IMR-90 (cell line): ENCODE measurements at regions not wholly inside any gene's neighbourhood (a gene's known extent, or its start where the extent isn't known, plus 50 kb on each side); places are given as distances from the start of the nearest gene placed in this dataset.

Experiments
- ATAC-seq: fragments of 200-7000 bp; cut with Tn5 transposase; 2 replicates; pipeline ENCODE4 v1.9.1; 2020; ENCODE audit warnings: low read depth, mild to moderate bottlenecking, moderate library complexity
- BruUV-seq: library from RNA; stranded (reverse); fragments of 400-500 nt; replicated peaks from 2 replicates; lab custom pipeline; 2021; lab: Mats Ljungman, UMichigan
- CTCF ChIA-PET: fragments of 300-600 bp; formaldehyde crosslinking; extraction: SDS; loops from one replicate; lab custom pipeline; 2021; ENCODE audit warnings: antibody characterized with exemption; lab: Yijun Ruan, JAX
- POLR2A ChIA-PET: fragments of 300-600 bp; sonication (Branson Sonifier 250); formaldehyde crosslinking; loops from one replicate; lab custom pipeline; 2022; ENCODE audit warnings: antibody characterized with exemption; ENCODE audit not compliant: unreplicated experiment; lab: Charles Lee
- DNase-seq: peaks from one replicate; pipeline ENCODE4 v3.0.0; 2013
- H2AFZ ChIP-seq: replicated peaks from 2 replicates; pipeline ENCODE3; 2013; ENCODE audit warnings: low read length, mild to moderate bottlenecking; ENCODE audit not compliant: poor library complexity
- H2AK5ac ChIP-seq: 2 replicates; pipeline ENCODE4 v1.6.1; 2013; ENCODE audit warnings: low read depth, low read length, inconsistent platforms
- H2AK9ac ChIP-seq: replicated peaks from 2 replicates; pipeline ENCODE3; 2013; ENCODE audit warnings: mild to moderate bottlenecking, low read depth, low read length, moderate library complexity; ENCODE audit not compliant: poor library complexity
- H2BK120ac ChIP-seq: 2 replicates; pipeline ENCODE4 v1.6.1; 2013; ENCODE audit warnings: low read depth, low read length, inconsistent platforms
- H2BK15ac ChIP-seq: 3 replicates; pipeline ENCODE4 v1.6.1; 2013; ENCODE audit warnings: low read depth, low read length, inconsistent platforms
- H2BK20ac ChIP-seq: 2 replicates; pipeline ENCODE4 v1.6.1; 2013; ENCODE audit warnings: low read depth, mild to moderate bottlenecking, inconsistent platforms, low read length, moderate library complexity
- H2BK5ac ChIP-seq: 2 replicates; pipeline ENCODE4 v1.6.1; 2013; ENCODE audit warnings: mild to moderate bottlenecking, low read depth, low read length, inconsistent platforms; ENCODE audit not compliant: poor library complexity, severe bottlenecking
- H3K14ac ChIP-seq: replicated peaks from 2 replicates; pipeline ENCODE4 v1.6.1; 2013; ENCODE audit warnings: low read depth, low read length, inconsistent platforms
- H3K18ac ChIP-seq: 2 replicates; pipeline ENCODE4 v1.6.1; 2013; ENCODE audit warnings: low read depth, low read length, control low read depth
- H3K23ac ChIP-seq: 2 replicates; pipeline ENCODE4 v1.6.1; 2013; ENCODE audit warnings: low read depth, low read length, inconsistent platforms
- H3K27ac ChIP-seq: 2 replicates; pipeline ENCODE4 v1.5.1; 2013; ENCODE audit warnings: mild to moderate bottlenecking, control low read depth, low read length; ENCODE audit not compliant: insufficient read depth
- H3K27me3 ChIP-seq: 2 replicates; pipeline ENCODE4 v1.6.1; 2013; ENCODE audit warnings: low read length; ENCODE audit not compliant: control insufficient read depth, insufficient read depth
- H3K36me3 ChIP-seq: 2 replicates; pipeline ENCODE4 v1.6.1; 2013; ENCODE audit warnings: low read length, mixed read lengths; ENCODE audit not compliant: control insufficient read depth, insufficient read depth
- H3K4ac ChIP-seq: 2 replicates; pipeline ENCODE4 v1.6.1; 2013; ENCODE audit warnings: low read depth, low read length, inconsistent platforms
- H3K4me1 ChIP-seq: 2 replicates; pipeline ENCODE4 v1.6.1; 2013; ENCODE audit warnings: low read length, mixed read lengths; ENCODE audit not compliant: control insufficient read depth, insufficient read depth
- H3K4me2 ChIP-seq: 2 replicates; pipeline ENCODE4 v1.6.1; 2013; ENCODE audit warnings: low read depth, mild to moderate bottlenecking, control low read depth, low read length, moderate library complexity
- H3K4me3 ChIP-seq: 2 replicates; pipeline ENCODE4 v1.5.1; 2013; ENCODE audit warnings: low read depth, mild to moderate bottlenecking, control low read depth, low read length, moderate library complexity; ENCODE audit not compliant: insufficient read depth
- H3K56ac ChIP-seq: 2 replicates; pipeline ENCODE4 v1.6.1; 2013; ENCODE audit warnings: low read length, inconsistent platforms; ENCODE audit not compliant: insufficient read depth; ENCODE audit errors: extremely low read depth
- H3K79me1 ChIP-seq, 2 experiments: 2 replicates each; pipeline ENCODE4 v1.6.1; 2013; ENCODE audit warnings: low read length in 2 of 2, inconsistent platforms in 1 of 2, low read depth in 1 of 2
- H3K9ac ChIP-seq: 2 replicates; pipeline ENCODE4 v1.6.1; 2013; ENCODE audit warnings: low read depth, low read length, control low read depth
- H3K9me1 ChIP-seq: 2 replicates; pipeline ENCODE4 v1.6.1; 2013; ENCODE audit warnings: low read length, inconsistent platforms; ENCODE audit not compliant: insufficient read depth
- H3K9me3 ChIP-seq: 2 replicates; pipeline ENCODE4 v1.6.1; 2013; ENCODE audit warnings: low read length; ENCODE audit not compliant: control insufficient read depth, insufficient read depth
- H4K20me1 ChIP-seq: 2 replicates; pipeline ENCODE4 v1.6.1; 2013; ENCODE audit warnings: low read length, inconsistent platforms; ENCODE audit not compliant: insufficient read depth
- H4K5ac ChIP-seq: 2 replicates; pipeline ENCODE4 v1.6.1; 2013; ENCODE audit warnings: mild to moderate bottlenecking, low read depth, low read length, control low read depth
- H4K8ac ChIP-seq, 2 experiments: 2 replicates each; pipeline ENCODE4 v1.6.1; 2013; ENCODE audit warnings: low read depth in 2 of 2, low read length in 2 of 2, control low read depth in 1 of 2, inconsistent platforms in 1 of 2
- H4K91ac ChIP-seq: 2 replicates; pipeline ENCODE4 v1.6.1; 2013; ENCODE audit warnings: low read depth, low read length, inconsistent platforms; ENCODE audit not compliant: insufficient read depth
- BHLHE40 ChIP-seq: fragments of 150-350 bp; IDR thresholded peaks from 2 replicates; pipeline ENCODE4 v1.6.1; 2016; ENCODE audit warnings: mild to moderate bottlenecking, low read depth, low read length
- CEBPB ChIP-seq: IDR thresholded peaks from 2 replicates; pipeline ENCODE4 v1.6.1; 2012; ENCODE audit warnings: low read depth, low read length, improper control_type of control experiment
- CHD1 ChIP-seq: IDR thresholded peaks from 2 replicates; pipeline ENCODE4 v1.6.1; 2012; ENCODE audit warnings: low read depth, low read length, improper control_type of control experiment
- CTCF ChIP-seq: conservative IDR thresholded peaks from 2 replicates; pipeline ENCODE4 v1.5.1; 2012; ENCODE audit warnings: mild to moderate bottlenecking, low read depth, low read length, improper control_type of control experiment
- FOS ChIP-seq: fragments of 150-350 bp; IDR thresholded peaks from 2 replicates; pipeline ENCODE4 v1.6.1; 2016; ENCODE audit warnings: low read depth, low read length
- MAFK ChIP-seq: IDR thresholded peaks from 2 replicates; pipeline ENCODE4 v1.6.1; 2012; ENCODE audit warnings: low read depth, low read length, improper control_type of control experiment
- MAZ ChIP-seq: IDR thresholded peaks from 2 replicates; pipeline ENCODE4 v1.6.1; 2012; ENCODE audit warnings: low read depth, mild to moderate bottlenecking, low read length, improper control_type of control experiment, moderate library complexity, borderline replicate concordance
- MXI1 ChIP-seq: IDR thresholded peaks from 2 replicates; pipeline ENCODE4 v1.6.1; 2012; ENCODE audit warnings: low read depth, mild to moderate bottlenecking, low read length, moderate library complexity, borderline replicate concordance
- NFE2L2 ChIP-seq: fragments of 150-350 bp; IDR thresholded peaks from 2 replicates; pipeline ENCODE4 v1.6.1; 2016; ENCODE audit warnings: low read depth, mild to moderate bottlenecking, low read length
- POLR2A ChIP-seq: IDR thresholded peaks from 2 replicates; pipeline ENCODE4 v1.6.1; 2012; ENCODE audit warnings: mild to moderate bottlenecking, low read depth, low read length
- RAD21 ChIP-seq: IDR thresholded peaks from 2 replicates; pipeline ENCODE4 v1.6.1; 2012; ENCODE audit warnings: low read length, improper control_type of control experiment
- RCOR1 ChIP-seq: IDR thresholded peaks from 2 replicates; pipeline ENCODE4 v1.6.1; 2012; ENCODE audit warnings: mild to moderate bottlenecking, low read length, improper control_type of control experiment; ENCODE audit not compliant: insufficient replicate concordance
- RFX5 ChIP-seq: IDR thresholded peaks from 2 replicates; pipeline ENCODE4 v1.8.0; 2012; ENCODE audit warnings: low read depth, mild to moderate bottlenecking, low read length, moderate library complexity
- SMC3 ChIP-seq: fragments of 150-350 bp; IDR thresholded peaks from 2 replicates; pipeline ENCODE4 v1.6.1; 2016; ENCODE audit warnings: low read depth, mild to moderate bottlenecking, antibody characterized with exemption, low read length, moderate library complexity
- USF2 ChIP-seq: fragments of 150-350 bp; IDR thresholded peaks from 2 replicates; pipeline ENCODE4 v1.6.1; 2017; ENCODE audit warnings: mild to moderate bottlenecking, antibody characterized with exemption, low read length, low read depth
- WGBS, 2 experiments: methylation state at CpG; one replicate each; pipeline versions ENCODE4 v1.1.5 to v1.1.7; 2013; ENCODE audit warnings: missing lambda C conversion rate in 2 of 2; ENCODE audit not compliant: insufficient read length in 1 of 2; ENCODE audit errors: extremely low coverage in 2 of 2; 5-methylcytosine and 5-hydroxymethylcytosine counted together
- dilution Hi-C: fragments of 300-500 bp; cut with HindIII; formaldehyde crosslinking; loops from one replicate; pipeline ENCODE4 v1.14.3; 2018; ENCODE audit warnings: low sequenced_read_pairs; ENCODE audit not compliant: unreplicated experiment
- in situ Hi-C: fragments of 300-500 bp; cut with MboI; formaldehyde crosslinking; loops from 3 replicates; pipeline ENCODE4 v1.14.3; 2019; ENCODE audit warnings: low sequenced_read_pairs, inconsistent platforms, mixed read lengths
- intact Hi-C: fragments of 100-400 bp; cut with micrococcal nuclease; formaldehyde crosslinking; loops from 2 replicates; pipeline ENCODE4 v1.10.0; 2022
- TF ChIP-seq, protein P1 (sequence below): fragments of 150-350 bp; IDR thresholded peaks from 2 replicates; pipeline ENCODE4 v1.6.1; 2016; ENCODE audit warnings: low read depth, mild to moderate bottlenecking, low read length, moderate library complexity, borderline replicate concordance

GRCh38 chr2:176766005-176766404, 446.6 kb upstream of the HNRNPA3 start:
- CTCF ChIA-PET: no interaction called here
- Histone ChIP-seq H2BK120ac (no peak overlapping the region), H3K27me3 (no peaks in the 10 kb centered on the region), H3K23ac (no peak overlapping the region), H3K4me2 (no peak overlapping the region), H3K4me1 (no peaks in the 10 kb centered on the region), H3K9me1 (no peaks in the 10 kb centered on the region), H4K20me1 (no peaks in the 10 kb centered on the region), H3K79me1 (no peaks in the 10 kb centered on the region), H2BK5ac (no peak overlapping the region), H3K9ac (no peak overlapping the region), H4K8ac (no peak overlapping the region), H3K9me3 (no peaks in the 10 kb centered on the region), H2AFZ (no peak overlapping the region), H4K5ac (no peak overlapping the region), H3K18ac (no peak overlapping the region), H4K91ac (no peak overlapping the region), H3K27ac (no peak overlapping the region), H2BK15ac (no peak overlapping the region), H2AK9ac (no peak overlapping the region), H3K4ac (no peak overlapping the region), H3K14ac (no peak overlapping the region), H3K36me3 (no peaks in the 10 kb centered on the region), H3K4me3 (no peak overlapping the region), H3K56ac (no peak overlapping the region), H2BK20ac (no peak overlapping the region), H2AK5ac (no peak overlapping the region)
- no TSS peak for BruUV-seq
- no peak for TF ChIP-seq POLR2A
- TF ChIP-seq NFE2L2: no peak
- no peak for TF ChIP-seq RAD21
- TF ChIP-seq RFX5: no peak
- no peak for TF ChIP-seq CHD1
- no peak for TF ChIP-seq MXI1
- TF ChIP-seq CTCF: no peak
- TF ChIP-seq MAFK: no peak
- TF ChIP-seq, protein P1, sequence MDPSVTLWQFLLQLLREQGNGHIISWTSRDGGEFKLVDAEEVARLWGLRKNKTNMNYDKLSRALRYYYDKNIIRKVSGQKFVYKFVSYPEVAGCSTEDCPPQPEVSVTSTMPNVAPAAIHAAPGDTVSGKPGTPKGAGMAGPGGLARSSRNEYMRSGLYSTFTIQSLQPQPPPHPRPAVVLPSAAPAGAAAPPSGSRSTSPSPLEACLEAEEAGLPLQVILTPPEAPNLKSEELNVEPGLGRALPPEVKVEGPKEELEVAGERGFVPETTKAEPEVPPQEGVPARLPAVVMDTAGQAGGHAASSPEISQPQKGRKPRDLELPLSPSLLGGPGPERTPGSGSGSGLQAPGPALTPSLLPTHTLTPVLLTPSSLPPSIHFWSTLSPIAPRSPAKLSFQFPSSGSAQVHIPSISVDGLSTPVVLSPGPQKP: no peak
- no peak for TF ChIP-seq SMC3
- TF ChIP-seq BHLHE40: no peak
- no peak for TF ChIP-seq FOS
- no peak for TF ChIP-seq USF2
- no peak for TF ChIP-seq MAZ
- TF ChIP-seq CEBPB: no peak
- no peak for TF ChIP-seq RCOR1
- WGBS, 2 experiments: 96% methylated on average over 4 of the region's 9 CpGs; no CpG with 5 or more reads in 1 of the 2 experiments
- intact Hi-C loops (no loop called here), in situ Hi-C loops (no loop called here), dilution Hi-C loops (no loop called here)
- DNase-seq: no peak
- POLR2A ChIA-PET: no interaction called here
- no peak for ATAC-seq
